GM21390 (cell line): ENCODE measurements at regions not wholly inside any gene's neighbourhood (a gene's known extent, or its start where the extent isn't known, plus 50 kb on each side); places are given as distances from the start of the nearest gene placed in this dataset.

Source experiments
- ATAC-seq: cut with Tn5 transposase; IDR thresholded peaks from one replicate; pipeline ENCODE4 v1.9.1; 2021; ENCODE audit not compliant: unreplicated experiment

- no peak for ATAC-seq
Observed at GRCh38 chr5:73312146-73312871, 136.3 kb downstream of the FOXD1 start.

- ATAC-seq: no peak
Observed at GRCh38 chr5:73311291-73312110, 137.1 kb downstream of the FOXD1 start.

- ATAC-seq: no peak
Observed at GRCh38 chr5:73307645-73308355, 134.8 kb downstream of the TMEM174 start.

GRCh38 chr5:73306741-73307275 is 133.8 kb downstream of the TMEM174 start:
- no peak for ATAC-seq

GRCh38 chr5:73306078-73306719 is 133.2 kb downstream of the TMEM174 start:
- no peak for ATAC-seq

- ATAC-seq: no peak
Observed at GRCh38 chr5:73305386-73305785, 132.4 kb downstream of the TMEM174 start.

- no peak for ATAC-seq
Observed at GRCh38 chr5:73304381-73304780, 131.4 kb downstream of the TMEM174 start.

- ATAC-seq: no peak
Observed at GRCh38 chr5:73303148-73304079, 130.4 kb downstream of the TMEM174 start.

- ATAC-seq: no peak
Observed at GRCh38 chr5:73302797-73303147, 129.8 kb downstream of the TMEM174 start.

GRCh38 chr5:73301208-73301901 is 128.4 kb downstream of the TMEM174 start:
- ATAC-seq: no peak

- no peak for ATAC-seq
Observed at GRCh38 chr5:73300337-73301207, 127.6 kb downstream of the TMEM174 start.

- no peak for ATAC-seq
Observed at GRCh38 chr5:73299665-73300336, 126.8 kb downstream of the TMEM174 start.

GRCh38 chr5:73298772-73299630 is 126.0 kb downstream of the TMEM174 start:
- no peak for ATAC-seq

GRCh38 chr5:73298251-73298771 is 125.3 kb downstream of the TMEM174 start:
- ATAC-seq: no peak

- ATAC-seq: no peak
Observed at GRCh38 chr5:73297430-73297829, 124.4 kb downstream of the TMEM174 start.

- ATAC-seq: no peak
Observed at GRCh38 chr5:73296772-73297171, 123.8 kb downstream of the TMEM174 start.

- ATAC-seq: no peak
Observed at GRCh38 chr5:73295921-73296320, 122.9 kb downstream of the TMEM174 start.
